ENCODE measurements at regions not wholly inside any gene's neighbourhood (a gene's known extent, or its start where the extent isn't known, plus 50 kb on each side); places are given as distances from the start of the nearest gene placed in this dataset.
"Not testable (repeated sequence)": the region's sequence is repeated elsewhere in the genome, so short reads cannot be mapped to it uniquely, and the experiment has no call there.

- no peak overlapping the region for H3K4me3 ChIP-seq (ENCODE audit: low read depth, low read length)
- TF ChIP-seq MAX (IDR thresholded peaks at IDR 0.05; ENCODE audit: low read depth, low read length) (no peak), POLR2A (IDR thresholded peaks at IDR 0.05; ENCODE audit: extremely low read depth, insufficient read length) (no peak), CTCF (IDR thresholded peaks at IDR 0.05; ENCODE audit: low read depth, low read length) (no peak), MYC (IDR thresholded peaks at IDR 0.05; ENCODE audit: low read depth, low read length) (no peak)
- DNase-seq (ENCODE audit: low read depth): no peak
Measured at GRCh38 chr2:209138079-209138478, 285.8 kb upstream of the MAP2 start.

GRCh38 chr2:209141142-209141541 lies 282.7 kb upstream of the MAP2 start:
- TF ChIP-seq MAX (IDR thresholded peaks at IDR 0.05; ENCODE audit: low read depth, low read length): no peak
- TF ChIP-seq CTCF (IDR thresholded peaks at IDR 0.05; ENCODE audit: low read depth, low read length): no peak
- TF ChIP-seq POLR2A (IDR thresholded peaks at IDR 0.05; ENCODE audit: extremely low read depth, insufficient read length): no peak
- TF ChIP-seq MYC (IDR thresholded peaks at IDR 0.05; ENCODE audit: low read depth, low read length): no peak
- H3K4me3 ChIP-seq (ENCODE audit: low read depth, low read length): no peak overlapping the region
- DNase-seq (ENCODE audit: low read depth): no peak

GRCh38 chr2:209141818-209142217 lies 282.0 kb upstream of the MAP2 start:
- TF ChIP-seq POLR2A (IDR thresholded peaks at IDR 0.05; ENCODE audit: extremely low read depth, insufficient read length): no peak
- no peak for TF ChIP-seq MYC (IDR thresholded peaks at IDR 0.05; ENCODE audit: low read depth, low read length)
- TF ChIP-seq MAX (IDR thresholded peaks at IDR 0.05; ENCODE audit: low read depth, low read length): no peak
- TF ChIP-seq CTCF (IDR thresholded peaks at IDR 0.05; ENCODE audit: low read depth, low read length): no peak
- H3K4me3 ChIP-seq (ENCODE audit: low read depth, low read length): no peak overlapping the region
- DNase-seq (ENCODE audit: low read depth): no peak

- not testable (repeated sequence) for DNase-seq (ENCODE audit: low read depth); H3K4me3 ChIP-seq (ENCODE audit: low read depth, low read length)
Measured at GRCh38 chr2:209145220-209145691, 278.6 kb upstream of the MAP2 start.

GRCh38 chr2:209145941-209146681 lies 277.7 kb upstream of the MAP2 start:
- peak; percentile 6 for DNase-seq (ENCODE audit: low read depth)
- TF ChIP-seq CTCF (IDR thresholded peaks at IDR 0.05; ENCODE audit: low read depth, low read length) (no peak), MAX (IDR thresholded peaks at IDR 0.05; ENCODE audit: low read depth, low read length) (no peak), MYC (IDR thresholded peaks at IDR 0.05; ENCODE audit: low read depth, low read length) (no peak), POLR2A (IDR thresholded peaks at IDR 0.05; ENCODE audit: extremely low read depth, insufficient read length) (no peak)
- H3K4me3 ChIP-seq (ENCODE audit: low read depth, low read length): no peak overlapping the region

GRCh38 chr2:209146682-209147320 lies 277.0 kb upstream of the MAP2 start:
- DNase-seq (ENCODE audit: low read depth): no peak
- no peak for TF ChIP-seq POLR2A (IDR thresholded peaks at IDR 0.05; ENCODE audit: extremely low read depth, insufficient read length)
- TF ChIP-seq MYC (IDR thresholded peaks at IDR 0.05; ENCODE audit: low read depth, low read length): no peak
- TF ChIP-seq MAX (IDR thresholded peaks at IDR 0.05; ENCODE audit: low read depth, low read length): no peak
- TF ChIP-seq CTCF (IDR thresholded peaks at IDR 0.05; ENCODE audit: low read depth, low read length): no peak
- no peak overlapping the region for H3K4me3 ChIP-seq (ENCODE audit: low read depth, low read length)

Measured in NB4 (cell line).